Stimulated activated CD8-positive, alpha-beta memory T cell treated with anti-CD3 and anti-CD28 coated beads, Interleukin-15, amount 100 ng/mL, for 24 hours (primary cell): ENCODE measurements at regions not wholly inside any gene's neighbourhood (a gene's known extent, or its start where the extent isn't known, plus 50 kb on each side); places are given as distances from the start of the nearest gene placed in this dataset.
A peak's percentile ranks its signal among the peaks of the same experiment; 100 is the strongest.

Experiments
- DNase-seq: peaks from one replicate; pipeline ENCODE4 v3.0.0-alpha.2; 2020; ENCODE audit warnings: low read depth

GRCh38 chr1:38576241-38576640 is 283.3 kb downstream of the RRAGC start:
- no peak for DNase-seq

DNA sequence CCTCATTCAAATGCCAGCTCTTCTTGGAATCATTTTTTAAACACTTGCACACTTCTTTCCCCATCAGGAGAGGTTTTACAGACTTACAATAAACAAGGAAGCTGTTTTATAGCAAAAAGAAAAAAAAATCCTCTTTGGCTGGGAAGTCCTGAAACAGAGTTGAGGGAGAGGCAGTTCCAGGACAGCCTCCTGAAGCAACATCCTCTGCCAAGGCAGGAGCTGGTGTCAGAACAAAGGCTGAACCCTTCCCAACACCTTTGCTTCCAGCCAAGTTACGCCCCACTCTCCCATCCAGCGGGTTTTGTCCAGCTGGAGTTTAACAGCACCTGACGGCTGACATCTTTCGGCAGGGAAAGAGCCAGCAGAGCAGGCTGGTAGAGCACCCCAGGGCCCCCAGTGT is 287.8 kb downstream of the RRAGC start:
- no peak for DNase-seq

DNA sequence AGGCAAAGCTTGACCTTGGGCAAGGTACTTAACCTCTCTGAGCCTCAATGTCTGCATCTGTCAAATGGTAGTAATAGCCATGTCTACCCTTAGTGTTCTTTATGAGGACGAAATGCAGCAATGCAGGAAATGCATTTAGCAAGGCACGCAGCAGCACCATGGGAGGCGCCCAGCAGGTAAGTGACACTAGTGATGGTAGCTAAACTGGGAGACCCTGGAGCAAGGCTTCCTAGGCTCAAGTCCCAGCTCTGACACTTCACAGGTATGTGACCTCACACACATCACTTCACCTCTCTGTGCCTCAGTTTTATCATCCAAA is 289.0 kb downstream of the RRAGC start:
- no peak for DNase-seq

DNA sequence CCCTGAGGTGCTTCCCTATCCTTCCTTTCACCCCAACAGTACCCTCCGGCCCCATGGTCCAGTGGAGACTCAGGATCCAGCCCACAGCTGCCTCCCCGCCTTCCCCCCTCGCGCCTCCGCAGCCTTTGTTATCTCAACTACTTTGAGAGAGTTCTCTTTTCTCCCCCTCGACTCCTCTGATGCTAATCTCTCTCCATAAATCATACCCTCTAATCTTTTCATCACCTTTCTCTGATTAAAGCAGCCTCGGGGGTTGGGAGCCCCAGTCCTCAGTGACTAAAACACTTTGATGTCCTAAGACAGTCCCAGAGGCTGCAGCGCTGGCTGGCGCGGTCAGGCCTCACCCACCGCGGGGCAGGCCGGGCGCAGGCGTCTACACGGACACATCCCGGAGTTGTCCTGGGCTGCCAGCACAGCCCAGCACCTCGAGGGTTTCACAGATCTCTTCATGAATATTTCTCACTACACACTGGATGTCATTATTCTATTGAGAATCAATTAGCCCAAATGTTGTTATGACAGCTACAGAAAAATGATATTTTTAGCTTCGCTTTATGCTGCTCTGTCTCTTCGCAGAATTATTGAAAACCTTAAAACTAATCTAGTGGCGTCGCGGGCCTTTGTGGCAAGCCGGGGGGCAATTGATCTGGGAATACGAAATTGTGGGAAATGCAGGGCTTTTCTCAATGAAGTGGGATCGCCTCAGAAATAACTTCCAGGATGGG is 289.5 kb downstream of the RRAGC start:
- no peak for DNase-seq

DNA sequence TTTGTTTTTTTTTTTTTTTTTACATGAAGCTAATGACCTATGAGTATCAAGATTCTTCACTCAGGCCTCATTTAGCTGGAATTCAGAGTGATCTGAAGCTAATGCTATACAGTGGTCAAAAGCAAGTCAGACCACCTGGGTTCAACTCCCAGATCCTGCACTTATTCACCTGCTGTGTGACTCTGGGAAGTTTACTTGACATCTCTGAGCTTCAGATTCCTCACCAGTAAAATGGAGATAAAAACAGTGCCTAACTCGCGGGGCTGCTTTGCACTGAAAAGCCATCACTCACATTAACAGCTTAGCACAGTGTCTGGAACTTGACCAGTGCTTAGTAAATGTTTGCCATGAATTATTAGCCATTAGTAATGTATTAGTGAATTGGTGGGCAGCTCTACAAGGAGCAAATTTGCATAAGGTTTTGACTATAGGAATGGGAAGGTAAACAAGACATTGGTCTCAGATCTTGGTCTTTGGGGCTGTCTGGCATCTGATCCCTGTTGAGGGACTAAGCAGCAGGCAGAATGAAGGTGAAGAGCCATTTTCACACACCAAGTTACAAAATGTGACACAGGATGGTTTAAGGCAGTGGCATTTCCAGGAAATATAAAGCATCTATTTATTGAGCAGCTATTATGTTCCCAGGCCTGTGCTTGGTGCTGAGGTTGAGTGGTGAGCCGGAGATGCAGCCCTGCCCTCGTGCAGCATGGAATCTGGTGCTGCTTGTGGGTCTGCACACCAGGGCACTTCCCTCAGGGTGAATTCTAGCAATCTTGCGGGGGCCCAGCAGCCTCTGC is 291.3 kb downstream of the RRAGC start:
- DNase-seq = no peak

DNA sequence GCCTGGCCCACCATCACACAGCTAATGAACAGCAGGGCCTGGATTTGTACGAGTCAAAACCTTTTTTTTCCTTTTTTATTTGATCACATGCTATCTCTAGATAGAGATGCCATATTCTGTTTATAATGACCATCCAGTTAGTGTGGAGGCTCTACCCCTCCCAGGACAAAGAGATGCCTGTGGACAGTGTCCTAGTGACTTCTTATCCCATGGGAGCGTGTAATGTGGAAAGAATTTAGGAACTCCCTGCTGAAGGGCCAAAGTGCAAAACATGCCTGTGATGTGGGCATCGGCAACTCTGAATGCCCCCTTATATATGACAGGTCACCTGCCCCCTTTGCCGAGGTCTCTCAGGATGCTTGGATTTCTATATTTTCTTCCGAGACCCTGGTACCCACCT is 292.2 kb downstream of the RRAGC start:
- DNase-seq = no peak

DNA sequence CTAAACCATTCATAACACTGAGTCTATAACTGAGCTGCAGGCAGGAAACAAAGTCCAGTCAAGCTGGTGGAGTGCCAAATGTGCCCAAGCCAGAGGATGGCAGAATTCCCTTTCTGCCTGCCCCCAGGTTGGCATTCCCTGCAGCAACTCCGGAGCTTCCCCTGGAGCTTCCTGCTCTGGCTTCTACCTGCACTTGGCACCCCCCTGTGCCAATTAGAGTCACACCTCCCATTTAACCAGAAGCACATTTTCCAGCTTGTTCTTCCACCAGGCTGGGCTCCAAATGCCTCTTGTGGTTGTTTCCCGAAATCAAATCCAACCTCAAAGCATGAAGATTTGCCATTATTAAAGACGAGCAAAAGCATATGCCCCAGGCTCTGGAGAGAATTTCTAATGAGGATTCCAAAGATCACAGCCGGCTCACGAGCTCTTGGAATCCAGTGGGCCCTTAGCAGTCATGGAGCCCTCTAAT is 294.5 kb downstream of the RRAGC start:
- no peak for DNase-seq

DNA sequence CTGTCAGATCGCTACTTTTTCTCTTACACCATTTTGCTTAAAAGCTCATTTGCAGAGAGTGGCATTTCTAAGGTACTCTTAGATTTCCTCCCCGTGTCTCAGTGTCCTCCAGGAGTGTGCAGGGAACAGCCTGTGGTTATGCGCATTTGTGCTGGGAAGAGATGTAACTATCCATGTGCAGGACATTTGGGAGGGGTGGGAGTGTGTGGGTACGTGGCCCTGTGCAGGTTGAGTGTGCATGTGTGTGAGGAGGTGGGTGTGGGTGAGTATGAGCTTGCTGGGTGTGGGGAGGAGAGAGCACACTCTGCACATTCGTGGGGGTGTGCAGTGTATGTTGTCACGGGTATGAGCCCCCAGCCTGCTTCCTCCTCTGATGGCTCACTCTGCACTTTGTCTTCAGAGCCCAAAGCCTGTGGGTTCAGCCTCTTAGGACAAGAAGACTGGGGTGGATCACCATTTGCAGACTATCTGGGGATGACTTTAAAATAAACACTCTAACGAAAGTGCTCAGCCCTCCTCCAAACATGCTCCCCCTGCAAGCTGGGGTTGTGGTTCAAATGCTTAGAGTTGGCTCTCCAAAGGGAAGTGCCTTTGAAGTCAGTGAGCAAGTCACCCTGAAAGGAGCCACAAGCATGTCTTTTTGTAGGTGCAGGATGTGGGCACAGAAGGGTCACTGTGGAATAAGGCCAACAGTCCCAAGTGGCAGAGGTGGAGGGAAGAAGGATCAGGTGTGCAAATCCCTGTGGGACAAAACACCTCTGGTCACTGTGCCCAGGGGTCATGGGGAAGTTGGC is 295.4 kb downstream of the RRAGC start:
- DNase-seq = no peak

GRCh38 chr1:38561725-38562124 is 297.8 kb downstream of the RRAGC start:
- no peak for DNase-seq

DNA sequence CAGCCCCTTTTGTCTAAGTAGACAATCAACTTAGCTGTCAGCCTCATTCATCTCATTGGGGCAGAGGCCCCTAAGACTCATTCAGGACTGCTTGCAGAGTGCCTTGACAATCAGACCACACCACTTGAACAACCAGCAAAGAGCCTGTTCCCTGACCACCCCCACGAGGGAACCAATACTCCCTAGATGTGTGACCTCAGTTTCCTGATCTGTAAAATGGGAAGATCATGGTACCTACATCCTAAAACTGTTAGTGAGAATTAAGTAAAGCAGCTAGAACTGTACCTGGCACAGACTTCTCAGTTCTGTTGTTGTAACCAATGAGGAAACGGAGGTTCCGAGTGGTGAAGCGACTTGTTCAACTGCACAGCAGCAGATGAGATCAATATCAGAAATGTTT is 298.5 kb downstream of the RRAGC start:
- DNase-seq = no peak

- no peak for DNase-seq
Observed at GRCh38 chr1:38560457-38560856, 299.1 kb downstream of the RRAGC start.

GRCh38 chr1:38559446-38560165 is 300.0 kb downstream of the RRAGC start:
- peak; percentile 43 for DNase-seq

DNA sequence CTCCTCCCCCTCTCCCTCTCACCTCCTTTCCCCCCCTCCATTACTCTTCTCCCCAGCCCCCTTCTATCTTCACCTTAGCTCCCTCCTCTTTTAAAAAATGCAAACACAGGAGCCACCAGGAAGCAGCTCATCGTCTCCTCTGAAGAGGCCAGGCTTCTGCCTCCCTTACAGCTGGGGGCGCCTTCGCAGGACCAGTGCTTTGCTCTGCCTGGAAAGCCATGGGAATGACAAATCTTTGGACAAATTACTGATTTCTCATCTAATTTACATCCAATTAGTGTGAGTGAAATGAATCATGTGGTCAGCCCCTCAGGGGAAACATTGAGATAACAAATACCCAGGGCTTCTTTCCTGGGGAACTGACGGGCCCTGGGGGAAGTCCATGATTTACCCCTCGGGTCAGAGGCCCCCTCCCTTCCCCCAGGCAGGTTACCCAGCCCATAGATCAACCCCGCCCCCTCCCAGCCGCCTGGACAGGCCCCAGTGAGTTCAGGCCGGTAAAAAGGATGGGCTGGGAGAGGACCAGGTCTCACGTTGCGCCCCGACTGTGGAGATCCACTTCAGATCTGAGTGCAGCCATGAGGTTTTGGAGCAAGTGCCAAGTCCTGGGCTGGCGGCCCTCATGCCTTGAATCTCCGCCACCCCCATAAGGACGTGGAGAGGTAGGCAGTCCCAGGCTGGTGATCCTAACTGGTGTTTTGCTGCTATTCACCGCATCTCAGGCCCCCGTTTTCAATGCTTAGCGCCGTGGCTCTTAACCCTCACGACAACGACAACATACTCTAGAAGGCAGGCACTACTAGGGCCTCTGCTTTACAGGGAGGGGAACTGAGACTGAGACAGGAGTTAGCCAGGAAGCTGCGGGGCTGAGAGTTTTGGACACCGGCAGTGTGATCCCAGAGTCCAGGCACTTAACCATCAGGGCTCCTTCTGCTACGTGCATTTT is 300.8 kb downstream of the RRAGC start:
- no peak for DNase-seq

- DNase-seq = no peak
Observed at GRCh38 chr1:38558055-38558454, 301.5 kb downstream of the RRAGC start.

DNA sequence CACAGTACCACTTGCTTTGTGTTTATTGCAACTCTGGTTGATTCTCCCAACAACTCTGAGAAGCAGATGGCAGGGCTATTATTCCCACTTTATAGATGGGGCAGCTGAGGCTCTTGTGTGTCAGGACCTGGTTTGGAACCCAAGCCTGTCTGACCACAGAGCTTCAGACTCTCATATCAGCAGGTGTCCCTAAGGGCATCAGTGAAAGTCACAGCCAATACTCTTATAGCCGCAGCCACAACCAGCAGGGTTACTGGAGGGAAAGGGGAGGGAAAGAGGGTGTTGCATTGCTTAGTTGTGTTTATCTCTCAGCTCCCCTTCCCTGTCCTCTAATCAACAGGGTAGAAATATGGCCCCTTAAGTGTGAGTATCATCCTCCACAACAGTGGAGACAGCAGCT is 304.0 kb downstream of the RRAGC start:
- no peak for DNase-seq

DNA sequence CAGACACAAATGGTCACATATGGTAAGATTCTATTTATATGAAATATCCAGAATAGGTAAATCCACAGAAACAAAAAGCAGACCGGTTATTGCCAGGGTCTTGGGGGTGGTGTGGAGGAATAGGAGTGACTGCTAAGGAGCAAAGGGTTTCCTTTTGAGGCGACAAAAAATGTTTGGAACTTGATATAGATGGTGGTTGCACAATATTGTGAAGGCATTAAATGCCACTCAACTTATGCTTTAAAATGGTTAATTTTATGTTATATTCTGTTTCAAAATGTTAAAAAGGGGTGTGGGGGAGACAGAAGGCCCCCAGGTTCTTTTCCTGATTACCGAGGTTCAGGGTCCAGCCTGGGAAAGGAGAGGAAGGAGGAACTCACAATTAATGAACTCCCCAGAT is 304.4 kb downstream of the RRAGC start:
- DNase-seq = no peak

DNA sequence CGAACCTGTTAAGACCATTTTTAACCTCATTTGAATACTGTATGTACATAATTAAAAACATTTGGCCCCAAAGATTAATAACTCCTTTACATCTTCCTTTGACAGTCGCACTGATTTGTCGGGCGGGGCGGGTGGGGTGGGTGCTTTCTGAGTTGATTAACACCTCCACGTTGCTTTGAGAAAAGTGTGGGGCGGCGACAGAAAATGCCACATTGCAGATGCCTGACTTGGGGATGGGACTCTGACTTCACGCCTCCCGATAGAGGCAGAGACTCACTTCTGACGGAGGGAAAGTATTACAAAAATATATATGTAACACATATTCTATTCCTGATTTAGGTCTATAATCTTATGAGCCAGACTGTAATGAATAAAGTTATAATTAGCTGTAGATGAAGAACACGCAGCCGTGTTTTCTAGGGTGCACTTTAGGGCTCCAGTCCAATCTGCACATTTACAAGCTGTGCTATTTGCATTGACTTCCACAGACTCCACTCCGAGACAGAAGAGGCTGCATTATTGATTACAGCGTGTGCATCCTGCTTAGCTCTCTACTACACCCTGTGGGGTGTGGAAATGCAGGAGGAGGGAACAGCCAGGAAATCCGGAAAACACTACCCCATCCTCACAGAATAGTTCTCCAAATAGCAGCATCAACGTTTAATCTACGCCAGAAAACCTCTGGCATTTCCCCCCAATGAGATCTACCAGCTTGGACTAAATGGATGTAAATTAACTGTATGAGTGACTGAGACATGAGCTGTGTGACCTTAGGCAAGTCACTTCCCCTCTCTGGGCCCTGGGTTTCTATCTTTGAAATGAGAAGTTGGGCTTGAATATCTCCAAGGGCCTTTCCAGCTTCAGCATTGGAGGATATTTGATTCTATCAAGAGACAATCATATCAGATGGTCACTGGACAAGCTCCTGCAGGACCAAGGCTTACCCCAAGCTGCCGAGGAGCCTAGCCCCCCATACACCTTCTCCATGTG is 308.0 kb downstream of the RRAGC start:
- DNase-seq = no peak

GRCh38 chr1:38549191-38549590 is 310.4 kb downstream of the RRAGC start:
- no peak for DNase-seq

- no peak for DNase-seq
Observed at GRCh38 chr1:38547321-38547720, 312.3 kb downstream of the RRAGC start.

GRCh38 chr1:38546636-38547035 is 312.9 kb downstream of the RRAGC start:
- no peak for DNase-seq
